ENCODE measurements at regions not wholly inside any gene's neighbourhood (a gene's known extent, or its start where the extent isn't known, plus 50 kb on each side); places are given as distances from the start of the nearest gene placed in this dataset.

DNA sequence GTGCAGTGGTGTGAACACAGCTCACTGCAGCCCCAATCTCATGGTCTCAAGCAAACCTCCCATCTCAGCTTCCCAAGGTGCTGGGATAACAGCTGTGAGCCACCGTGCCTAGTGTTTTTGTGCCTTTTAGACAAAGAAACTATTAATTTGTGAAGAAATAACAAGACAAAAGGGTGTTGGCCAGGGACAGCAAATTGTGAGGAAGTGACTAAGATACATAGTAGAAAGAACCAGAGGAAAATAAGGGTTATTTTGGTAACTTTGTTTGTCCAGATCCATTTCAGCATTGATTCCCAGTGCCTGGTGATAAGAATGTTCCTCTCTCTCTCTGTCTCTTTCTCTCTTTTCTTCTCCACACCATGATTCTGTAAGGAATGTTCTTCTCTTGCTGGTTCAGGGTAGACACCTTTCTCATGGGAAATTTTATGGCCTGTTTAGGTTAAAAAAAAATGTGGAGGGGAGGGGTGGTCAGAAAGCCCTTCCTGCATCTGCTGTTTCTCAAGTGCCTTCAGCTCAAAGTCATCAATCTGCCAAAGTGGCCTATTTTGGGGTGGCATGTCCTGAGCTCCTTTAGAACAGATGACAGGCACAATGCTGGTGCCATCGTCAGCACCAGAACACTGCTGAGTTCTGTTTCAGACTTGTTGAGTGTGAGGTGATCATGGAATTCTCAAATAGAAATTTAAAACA is 184.4 kb upstream of the EEA1 start:
- no peak overlapping the region for H3K4me3 ChIP-seq (ENCODE audit: low read depth, poor library complexity, severe bottlenecking)
- no peak for TF ChIP-seq POLR2A (IDR thresholded peaks at IDR 0.05)
- TF ChIP-seq, protein P1, sequence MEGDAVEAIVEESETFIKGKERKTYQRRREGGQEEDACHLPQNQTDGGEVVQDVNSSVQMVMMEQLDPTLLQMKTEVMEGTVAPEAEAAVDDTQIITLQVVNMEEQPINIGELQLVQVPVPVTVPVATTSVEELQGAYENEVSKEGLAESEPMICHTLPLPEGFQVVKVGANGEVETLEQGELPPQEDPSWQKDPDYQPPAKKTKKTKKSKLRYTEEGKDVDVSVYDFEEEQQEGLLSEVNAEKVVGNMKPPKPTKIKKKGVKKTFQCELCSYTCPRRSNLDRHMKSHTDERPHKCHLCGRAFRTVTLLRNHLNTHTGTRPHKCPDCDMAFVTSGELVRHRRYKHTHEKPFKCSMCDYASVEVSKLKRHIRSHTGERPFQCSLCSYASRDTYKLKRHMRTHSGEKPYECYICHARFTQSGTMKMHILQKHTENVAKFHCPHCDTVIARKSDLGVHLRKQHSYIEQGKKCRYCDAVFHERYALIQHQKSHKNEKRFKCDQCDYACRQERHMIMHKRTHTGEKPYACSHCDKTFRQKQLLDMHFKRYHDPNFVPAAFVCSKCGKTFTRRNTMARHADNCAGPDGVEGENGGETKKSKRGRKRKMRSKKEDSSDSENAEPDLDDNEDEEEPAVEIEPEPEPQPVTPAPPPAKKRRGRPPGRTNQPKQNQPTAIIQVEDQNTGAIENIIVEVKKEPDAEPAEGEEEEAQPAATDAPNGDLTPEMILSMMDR (IDR thresholded peaks at IDR 0.05): no peak
- DNase-seq (ENCODE audit: low spot score in 2 of 2): no peak
- WGBS, 2 donors: 66 to 72% methylated on average over 2 of the region's 2 CpGs
- intact Hi-C loops (cut with DNase I; ENCODE audit: low total_unique reads): no loop called here

DNA sequence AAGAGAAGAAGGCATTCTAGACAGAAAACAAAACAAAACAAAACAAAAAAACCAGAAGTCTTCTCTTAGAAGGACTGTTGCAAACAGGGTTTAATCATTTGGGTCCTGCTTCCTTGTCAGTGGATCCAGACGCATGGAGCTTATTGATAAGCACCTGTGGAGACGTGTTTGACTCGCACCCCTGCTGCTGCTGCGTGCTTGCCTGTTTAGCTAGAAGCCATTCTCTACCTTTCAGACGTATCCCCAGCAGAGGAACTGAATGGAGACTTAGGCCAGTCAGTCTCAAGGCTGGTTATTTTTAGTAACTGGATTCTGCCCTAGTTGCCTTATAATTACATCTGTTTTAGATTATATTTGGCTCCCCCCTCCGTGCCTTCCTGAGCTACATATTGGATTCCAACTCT is 186.1 kb upstream of the EEA1 start:
- no peak for DNase-seq (ENCODE audit: low spot score in 2 of 2)
- no peak overlapping the region for H3K4me3 ChIP-seq (ENCODE audit: low read depth, poor library complexity, severe bottlenecking)
- TF ChIP-seq POLR2A (IDR thresholded peaks at IDR 0.05): no peak
- TF ChIP-seq, protein P1 (IDR thresholded peaks at IDR 0.05): no peak
- WGBS, 2 donors: 59 to 62% methylated on average over 6 of the region's 6 CpGs
- intact Hi-C loops (cut with DNase I; ENCODE audit: low total_unique reads): no loop called here

DNA sequence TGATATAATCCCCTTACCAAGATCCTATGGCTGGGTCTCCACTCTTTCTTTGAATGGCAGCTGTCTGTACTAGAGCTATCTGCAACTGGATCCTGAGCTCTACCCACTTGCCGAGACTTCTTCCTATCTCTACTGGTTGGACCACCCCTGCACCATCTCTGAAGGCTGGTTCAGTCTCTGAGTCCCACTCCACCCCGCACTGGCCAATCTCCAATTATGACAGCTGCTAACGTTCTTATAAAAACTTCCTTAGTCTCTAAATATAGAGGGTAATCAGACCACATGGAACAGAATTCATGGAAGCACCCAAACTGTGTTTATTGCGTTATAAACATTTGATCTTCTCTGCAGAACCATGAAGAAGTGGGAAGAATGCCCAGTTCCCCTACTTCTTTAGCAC is 186.6 kb upstream of the EEA1 start:
- intact Hi-C loops (cut with DNase I; ENCODE audit: low total_unique reads): no loop called here

DNA sequence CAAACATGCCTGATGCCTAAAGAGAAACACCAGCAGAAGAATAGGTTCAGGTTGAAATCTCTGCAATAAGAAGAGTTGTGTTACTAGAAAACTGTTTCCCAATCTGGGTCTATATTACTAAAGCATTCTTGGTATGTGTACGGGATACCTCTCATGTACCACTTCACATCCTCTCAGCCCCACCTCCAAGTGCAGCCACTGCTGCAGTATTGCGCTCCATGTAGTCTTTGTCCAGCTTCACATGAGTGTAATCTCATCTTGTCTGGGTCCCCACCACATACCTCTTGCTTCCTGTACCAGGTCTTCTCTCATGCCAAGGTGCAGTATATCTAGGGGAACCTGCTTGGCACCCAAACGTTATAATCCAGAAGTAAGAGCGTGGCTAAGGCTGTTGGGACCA is 187.5 kb upstream of the EEA1 start:
- intact Hi-C loops (cut with DNase I; ENCODE audit: low total_unique reads): no loop called here
- TF ChIP-seq, protein P1 (IDR thresholded peaks at IDR 0.05): no peak
- TF ChIP-seq POLR2A (IDR thresholded peaks at IDR 0.05): no peak
- 93% methylated on average over 4 of the region's 4 CpGs for WGBS, 2 donors
- DNase-seq (ENCODE audit: low spot score in 2 of 2): no peak
- no peak overlapping the region for H3K4me3 ChIP-seq (ENCODE audit: low read depth, poor library complexity, severe bottlenecking)

More for the DNA sequence above, 186.6 kb upstream of the EEA1 start:
- H3K4me3 ChIP-seq (ENCODE audit: low read depth, poor library complexity, severe bottlenecking): no peak overlapping the region
- no peak for TF ChIP-seq POLR2A (IDR thresholded peaks at IDR 0.05)
- TF ChIP-seq, protein P1 (IDR thresholded peaks at IDR 0.05): no peak
- WGBS, 2 donors: 46 to 50% methylated on average over 4 of the region's 4 CpGs
- DNase-seq (ENCODE audit: low spot score in 2 of 2): no peak

DNA sequence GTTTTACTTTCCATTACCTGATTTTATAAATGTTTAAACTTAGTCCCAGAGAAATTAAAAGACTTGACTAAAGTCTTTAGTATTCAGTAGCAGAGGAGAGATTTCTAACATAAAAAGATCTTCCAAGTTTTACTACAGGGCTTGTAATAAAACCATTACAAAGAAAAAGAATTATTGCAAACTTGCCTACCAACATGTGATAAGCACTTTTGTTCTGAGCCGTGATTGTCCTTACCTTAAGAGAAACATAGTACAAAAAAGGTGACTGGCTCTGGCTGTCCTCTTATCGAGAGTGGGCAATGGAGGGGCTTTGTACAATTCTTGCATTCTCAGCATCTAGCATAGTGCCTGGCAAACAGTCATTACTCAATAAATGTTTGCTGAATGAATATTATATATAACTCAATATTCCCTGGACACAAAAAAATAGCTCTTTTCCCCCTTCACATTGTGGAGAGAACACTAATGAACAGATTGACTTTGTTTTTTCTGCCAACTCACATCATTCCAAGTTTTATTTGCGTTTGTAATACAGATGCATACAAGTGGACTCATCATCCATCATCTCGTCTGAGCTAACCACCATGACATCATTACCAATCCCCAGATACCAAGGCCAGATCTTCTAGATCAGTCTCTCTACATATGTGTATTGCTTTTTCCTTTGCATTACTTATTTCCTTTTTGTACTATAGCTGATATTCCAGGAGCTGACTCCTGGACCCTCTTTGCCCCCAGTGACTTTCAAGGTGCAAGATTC is 192.8 kb upstream of the EEA1 start:
- intact Hi-C loops (cut with DNase I; ENCODE audit: low total_unique reads): no loop called here
- WGBS, 2 donors: 44 to 46% methylated on average over 4 of the region's 4 CpGs
- no peak for DNase-seq (ENCODE audit: low spot score in 2 of 2)
- TF ChIP-seq, protein P1 (IDR thresholded peaks at IDR 0.05): no peak
- TF ChIP-seq POLR2A (IDR thresholded peaks at IDR 0.05): no peak
- no peak overlapping the region for H3K4me3 ChIP-seq (ENCODE audit: low read depth, poor library complexity, severe bottlenecking)
